Caco-2 (cell line): ENCODE measurements at regions not wholly inside any gene's neighbourhood (a gene's known extent, or its start where the extent isn't known, plus 50 kb on each side); places are given as distances from the start of the nearest gene placed in this dataset.
A peak's percentile ranks its signal among the peaks of the same experiment; 100 is the strongest.

Experiments used
- BruUV-seq: library from RNA; stranded (reverse); fragments of 400-500 nt; replicated peaks from 2 replicates; lab custom pipeline; 2021; lab: Mats Ljungman, UMichigan
- CTCF ChIA-PET: fragments of 300-600 bp; sonication (Branson Sonifier 250); formaldehyde crosslinking; loops from one replicate; lab custom pipeline; 2022; ENCODE audit warnings: antibody characterized with exemption; lab: Charles Lee
- POLR2A ChIA-PET: fragments of 300-600 bp; sonication (Branson Sonifier 250); formaldehyde crosslinking; loops from one replicate; lab custom pipeline; 2022; ENCODE audit warnings: antibody characterized with exemption; lab: Charles Lee
- DNase-seq, 2 experiments: peaks; one replicate each; pipeline versions ENCODE4 v3.0.0 to v3.0.0-alpha.2; 2020 to 2022
- H3K27me3 ChIP-seq: replicated peaks from 2 replicates; pipeline ENCODE4 v1.6.0; 2011; ENCODE audit warnings: low read length; ENCODE audit not compliant: control insufficient read depth, insufficient read depth
- H3K36me3 ChIP-seq: 2 replicates; pipeline ENCODE4 v1.5.1; 2011; ENCODE audit warnings: low read length; ENCODE audit not compliant: control insufficient read depth, insufficient read depth
- H3K4me1 ChIP-seq: fragments of 250-450 bp; sonication (Bioruptor Pico); 2 replicates; pipeline ENCODE4 v1.5.1; 2020; ENCODE audit warnings: mild to moderate bottlenecking
- H3K4me3 ChIP-seq: 2 replicates; pipeline ENCODE4 v1.5.1; 2011; ENCODE audit warnings: low read depth, mild to moderate bottlenecking, control low read depth, low read length
- H3K9me3 ChIP-seq: fragments of 250-450 bp; sonication (Bioruptor Pico); 2 replicates; pipeline ENCODE4 v1.5.1; 2020; ENCODE audit warnings: mild to moderate bottlenecking, moderate library complexity
- H3K27ac Mint-ChIP-seq: one replicate; pipeline ENCODE4 v1.8.0; 2022; ENCODE audit warnings: mixed read lengths; ENCODE audit not compliant: unreplicated experiment
- H3K27me3 Mint-ChIP-seq: one replicate; pipeline ENCODE4 v1.8.0; 2022; ENCODE audit warnings: mixed read lengths; ENCODE audit not compliant: insufficient read depth, unreplicated experiment
- H3K36me3 Mint-ChIP-seq: one replicate; pipeline ENCODE4 v1.8.0; 2022; ENCODE audit warnings: mild to moderate bottlenecking, mixed read lengths; ENCODE audit not compliant: insufficient read depth, unreplicated experiment
- H3K4me1 Mint-ChIP-seq: one replicate; pipeline ENCODE4 v1.8.0; 2022; ENCODE audit warnings: low read depth, mixed read lengths; ENCODE audit not compliant: unreplicated experiment
- H3K4me3 Mint-ChIP-seq: one replicate; pipeline ENCODE4 v1.8.0; 2022; ENCODE audit warnings: mild to moderate bottlenecking, moderate library complexity, mixed read lengths; ENCODE audit not compliant: unreplicated experiment
- H3K9me3 Mint-ChIP-seq: one replicate; pipeline ENCODE4 v1.8.0; 2022; ENCODE audit warnings: mixed read lengths; ENCODE audit not compliant: unreplicated experiment
- intact Hi-C: fragments of 100-400 bp; cut with micrococcal nuclease; formaldehyde crosslinking; loops from one replicate; pipeline ENCODE4 v1.10.0; 2022; ENCODE audit not compliant: unreplicated experiment
- TF ChIP-seq, protein P1 (sequence below), 2 experiments: fragments of 200-600 bp in 1 of 2; IDR thresholded peaks; 1 replicate in 1 of 2; 2 replicates in 1 of 2; pipeline versions ENCODE4 v1.5.1 to v1.8.0; 2011 to 2022; ENCODE audit warnings: antibody characterized with exemption in 1 of 2, control low read depth in 1 of 2, inconsistent platforms in 1 of 2, low read depth in 1 of 2, low read length in 1 of 2, mild to moderate bottlenecking in 1 of 2, moderate library complexity in 1 of 2; ENCODE audit not compliant: insufficient read depth in 1 of 2, severe bottlenecking in 1 of 2, unreplicated experiment in 1 of 2

- Mint-ChIP-seq H3K27ac (no peak overlapping the region), H3K4me1 (no peaks in the 10 kb centered on the region), H3K4me3 (no peak overlapping the region), H3K9me3 (peaks cover 10% of the 10 kb centered on the region), H3K36me3 (no peaks in the 10 kb centered on the region), H3K27me3 (no peaks in the 10 kb centered on the region)
- peak in 1 of 2 experiments; percentile 20 for DNase-seq
- no peaks in the 10 kb centered on the region for H3K36me3 ChIP-seq
- H3K4me3 ChIP-seq = no peak overlapping the region
- BruUV-seq = no TSS peak
- TF ChIP-seq, protein P1, sequence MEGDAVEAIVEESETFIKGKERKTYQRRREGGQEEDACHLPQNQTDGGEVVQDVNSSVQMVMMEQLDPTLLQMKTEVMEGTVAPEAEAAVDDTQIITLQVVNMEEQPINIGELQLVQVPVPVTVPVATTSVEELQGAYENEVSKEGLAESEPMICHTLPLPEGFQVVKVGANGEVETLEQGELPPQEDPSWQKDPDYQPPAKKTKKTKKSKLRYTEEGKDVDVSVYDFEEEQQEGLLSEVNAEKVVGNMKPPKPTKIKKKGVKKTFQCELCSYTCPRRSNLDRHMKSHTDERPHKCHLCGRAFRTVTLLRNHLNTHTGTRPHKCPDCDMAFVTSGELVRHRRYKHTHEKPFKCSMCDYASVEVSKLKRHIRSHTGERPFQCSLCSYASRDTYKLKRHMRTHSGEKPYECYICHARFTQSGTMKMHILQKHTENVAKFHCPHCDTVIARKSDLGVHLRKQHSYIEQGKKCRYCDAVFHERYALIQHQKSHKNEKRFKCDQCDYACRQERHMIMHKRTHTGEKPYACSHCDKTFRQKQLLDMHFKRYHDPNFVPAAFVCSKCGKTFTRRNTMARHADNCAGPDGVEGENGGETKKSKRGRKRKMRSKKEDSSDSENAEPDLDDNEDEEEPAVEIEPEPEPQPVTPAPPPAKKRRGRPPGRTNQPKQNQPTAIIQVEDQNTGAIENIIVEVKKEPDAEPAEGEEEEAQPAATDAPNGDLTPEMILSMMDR (IDR thresholded peaks at IDR 0.05; ENCODE audit: insufficient read depth in 1 of 2, low read depth in 1 of 2, low read length in 1 of 2, severe bottlenecking in 1 of 2, unreplicated experiment in 1 of 2) = no peak
- CTCF ChIA-PET = no interaction called here
- POLR2A ChIA-PET = interaction anchor here (0.6 kb wide), 1 partner anchor 10 kb away, joined by 3 read pairs; no protein-coding TSS in a partner anchor
- intact Hi-C loops = no loop called here
- H3K27me3 ChIP-seq = no peaks in the 10 kb centered on the region
- no peaks in the 10 kb centered on the region for H3K9me3 ChIP-seq
- H3K4me1 ChIP-seq = 0 out of 2 replicates have a peak, but pooled peaks cover 6% of the 10 kb centered on the region
Observed at GRCh38 chr21:20451046-20451445, 547.2 kb upstream of the NCAM2 start.

DNA sequence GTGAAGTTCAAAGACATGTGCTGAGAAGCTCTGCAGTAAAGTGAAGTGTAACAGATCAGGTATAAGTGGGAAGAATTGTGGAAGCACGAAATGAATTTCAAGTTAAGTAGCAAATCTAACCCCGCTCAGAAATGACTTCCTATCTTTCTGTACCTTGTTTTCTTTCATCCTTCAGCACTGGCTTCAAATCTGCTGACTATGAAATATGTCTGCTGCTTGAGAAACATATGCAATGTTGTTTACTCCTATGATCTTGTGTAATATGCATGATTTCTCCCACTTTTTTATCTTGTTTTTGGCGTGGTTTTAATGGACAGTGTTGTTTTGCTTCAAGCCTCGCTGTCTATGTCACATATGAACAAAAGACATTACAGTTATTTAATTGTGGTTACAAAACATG is 545.3 kb upstream of the NCAM2 start:
- no peaks in the 10 kb centered on the region for H3K36me3 Mint-ChIP-seq
- ChIA-PET CTCF (interaction anchor here (1.0 kb wide), 1 partner anchor 9 kb away, joined by 3 read pairs; no protein-coding TSS in a partner anchor), POLR2A (no interaction called here)
- no TSS peak for BruUV-seq
- H3K27ac Mint-ChIP-seq = no peak overlapping the region
- no peak overlapping the region for H3K4me3 ChIP-seq
- no peak overlapping the region for H3K4me3 Mint-ChIP-seq
- TF ChIP-seq, protein P1 (IDR thresholded peaks at IDR 0.05; ENCODE audit: insufficient read depth in 1 of 2, low read depth in 1 of 2, low read length in 1 of 2, severe bottlenecking in 1 of 2, unreplicated experiment in 1 of 2) = no peak
- intact Hi-C loops = no loop called here
- H3K9me3 Mint-ChIP-seq = peaks cover 10% of the 10 kb centered on the region
- no peaks in the 10 kb centered on the region for H3K4me1 Mint-ChIP-seq
- 0 out of 2 replicates have a peak, but pooled peaks cover 6% of the 10 kb centered on the region for H3K4me1 ChIP-seq
- no peak for DNase-seq
- no peaks in the 10 kb centered on the region for H3K27me3 ChIP-seq
- H3K27me3 Mint-ChIP-seq = no peaks in the 10 kb centered on the region
- H3K9me3 ChIP-seq = no peaks in the 10 kb centered on the region
- no peaks in the 10 kb centered on the region for H3K36me3 ChIP-seq

GRCh38 chr21:20459838-20460237 is 538.4 kb upstream of the NCAM2 start:
- Mint-ChIP-seq H3K36me3 (no peaks in the 10 kb centered on the region), H3K27me3 (no peaks in the 10 kb centered on the region), H3K4me3 (no peak overlapping the region), H3K9me3 (peaks cover 8% of the 10 kb centered on the region), H3K27ac (no peak overlapping the region), H3K4me1 (no peaks in the 10 kb centered on the region)
- TF ChIP-seq, protein P1 (IDR thresholded peaks at IDR 0.05; ENCODE audit: insufficient read depth in 1 of 2, low read depth in 1 of 2, low read length in 1 of 2, severe bottlenecking in 1 of 2, unreplicated experiment in 1 of 2) = no peak
- intact Hi-C loops = no loop called here
- Histone ChIP-seq H3K36me3 (no peaks in the 10 kb centered on the region), H3K4me3 (no peak overlapping the region), H3K4me1 (no peaks in the 10 kb centered on the region), H3K9me3 (no peaks in the 10 kb centered on the region), H3K27me3 (no peaks in the 10 kb centered on the region)
- DNase-seq = no peak
- ChIA-PET POLR2A (no interaction called here), CTCF (no interaction called here)
- no TSS peak for BruUV-seq
